Body of pancreas (tissue), 4 donors: ENCODE measurements at regions not wholly inside any gene's neighbourhood (a gene's known extent, or its start where the extent isn't known, plus 50 kb on each side); places are given as distances from the start of the nearest gene placed in this dataset.

ENCODE experiments used
- ATAC-seq: fragments of 150-250 bp; one replicate; pipeline ENCODE4 v1.9.1; 2016
- DNase-seq, 4 donors: peaks; one replicate each; pipeline ENCODE4 v3.0.0-alpha.2; 2019
- H3K27ac ChIP-seq, 4 donors: fragments of 200-600 bp; sonication (generic); 1 replicate in 3 of 4; 2 replicates in 1 of 4; pipeline versions ENCODE4 v1.5.1 to v1.6.1; 2016 to 2019; ENCODE audit warnings: mild to moderate bottlenecking in 1 of 4, mixed read lengths in 1 of 4, moderate library complexity in 1 of 4
- H3K27me3 ChIP-seq, 2 donors: fragments of 200-600 bp; sonication (generic); one replicate each; pipeline ENCODE4 v1.6.0; 2016; ENCODE audit warnings: mild to moderate bottlenecking in 1 of 2
- H3K36me3 ChIP-seq, 2 donors: fragments of 200-600 bp; sonication (generic); replicated peaks in 1 of 2; 2 replicates each; pipeline ENCODE4 v1.5.1; 2016; ENCODE audit warnings: low read depth in 2 of 2; ENCODE audit not compliant: insufficient read depth in 1 of 2
- H3K4me1 ChIP-seq: fragments of 200-600 bp; sonication (generic); one replicate; pipeline ENCODE4 v1.6.0; 2016
- H3K4me3 ChIP-seq, 2 donors: fragments of 200-600 bp; sonication (generic); 1 replicate in 1 of 2; 2 replicates in 1 of 2; pipeline ENCODE4 v1.5.1; 2016 to 2019
- H3K9me3 ChIP-seq, 3 donors: fragments of 200-600 bp; sonication (generic); 1 replicate in 2 of 3; 2 replicates in 1 of 3; pipeline ENCODE4 v1.5.1; 2016
- POLR2A ChIP-seq, 3 donors: fragments of 450-650 bp; IDR thresholded peaks; one replicate each; pipeline ENCODE4 v1.6.1; 2016; ENCODE audit warnings: antibody characterized with exemption in 3 of 3, mild to moderate bottlenecking in 2 of 3
- WGBS, 2 donors: methylation state at CpG; one replicate each; pipeline ENCODE4 v1.1.5; 2017; 5-methylcytosine and 5-hydroxymethylcytosine counted together
- intact Hi-C: fragments of 100-400 bp; cut with DNase I; formaldehyde crosslinking; loops from one replicate; pipeline ENCODE4 v1.15.1; 2023
- TF ChIP-seq, protein P1 (sequence below), 7 experiments: fragments of 450-650 bp in 4 of 7; fragments of 200-600 bp in 3 of 7; sonication (generic) in 3 of 7; IDR thresholded peaks; one replicate each; pipeline ENCODE4 v1.5.1; 2016 to 2019; ENCODE audit warnings: antibody characterized with exemption in 7 of 7

DNA sequence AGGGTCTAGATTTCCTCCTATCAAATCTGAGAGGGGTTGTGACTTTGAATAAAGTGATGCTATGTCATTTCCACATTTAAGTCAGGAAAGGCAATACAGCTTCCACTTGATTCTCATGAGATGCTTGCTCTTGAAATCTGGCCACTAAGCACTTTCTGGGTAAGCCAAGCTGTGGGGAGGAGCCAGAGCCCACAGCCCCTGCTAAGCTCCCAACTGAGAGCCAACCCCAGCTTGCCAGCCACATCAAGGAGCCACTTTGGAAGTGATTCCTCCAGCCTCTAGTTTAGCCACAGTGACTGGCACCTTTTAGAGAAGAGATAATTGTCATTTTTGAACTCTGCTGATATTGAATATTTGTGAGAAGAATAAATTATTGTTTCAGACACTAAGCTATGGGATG, 1441.5 kb upstream of the IGFBP7 start:
- no peaks in the 10 kb centered on the region for H3K27me3 ChIP-seq
- no peaks in the 10 kb centered on the region for H3K4me1 ChIP-seq
- ATAC-seq (no peak), DNase-seq (no peak)
- H3K36me3 ChIP-seq, result no peaks in the 10 kb centered on the region
- intact Hi-C loops, result no loop called here
- H3K4me3 ChIP-seq, result no peak overlapping the region
- no peaks in the 10 kb centered on the region for H3K9me3 ChIP-seq
- no peak overlapping the region for H3K27ac ChIP-seq
- TF ChIP-seq POLR2A (IDR thresholded peaks at IDR 0.05), result no peak
- TF ChIP-seq, protein P1, sequence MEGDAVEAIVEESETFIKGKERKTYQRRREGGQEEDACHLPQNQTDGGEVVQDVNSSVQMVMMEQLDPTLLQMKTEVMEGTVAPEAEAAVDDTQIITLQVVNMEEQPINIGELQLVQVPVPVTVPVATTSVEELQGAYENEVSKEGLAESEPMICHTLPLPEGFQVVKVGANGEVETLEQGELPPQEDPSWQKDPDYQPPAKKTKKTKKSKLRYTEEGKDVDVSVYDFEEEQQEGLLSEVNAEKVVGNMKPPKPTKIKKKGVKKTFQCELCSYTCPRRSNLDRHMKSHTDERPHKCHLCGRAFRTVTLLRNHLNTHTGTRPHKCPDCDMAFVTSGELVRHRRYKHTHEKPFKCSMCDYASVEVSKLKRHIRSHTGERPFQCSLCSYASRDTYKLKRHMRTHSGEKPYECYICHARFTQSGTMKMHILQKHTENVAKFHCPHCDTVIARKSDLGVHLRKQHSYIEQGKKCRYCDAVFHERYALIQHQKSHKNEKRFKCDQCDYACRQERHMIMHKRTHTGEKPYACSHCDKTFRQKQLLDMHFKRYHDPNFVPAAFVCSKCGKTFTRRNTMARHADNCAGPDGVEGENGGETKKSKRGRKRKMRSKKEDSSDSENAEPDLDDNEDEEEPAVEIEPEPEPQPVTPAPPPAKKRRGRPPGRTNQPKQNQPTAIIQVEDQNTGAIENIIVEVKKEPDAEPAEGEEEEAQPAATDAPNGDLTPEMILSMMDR (IDR thresholded peaks at IDR 0.05), result no peak

DNA sequence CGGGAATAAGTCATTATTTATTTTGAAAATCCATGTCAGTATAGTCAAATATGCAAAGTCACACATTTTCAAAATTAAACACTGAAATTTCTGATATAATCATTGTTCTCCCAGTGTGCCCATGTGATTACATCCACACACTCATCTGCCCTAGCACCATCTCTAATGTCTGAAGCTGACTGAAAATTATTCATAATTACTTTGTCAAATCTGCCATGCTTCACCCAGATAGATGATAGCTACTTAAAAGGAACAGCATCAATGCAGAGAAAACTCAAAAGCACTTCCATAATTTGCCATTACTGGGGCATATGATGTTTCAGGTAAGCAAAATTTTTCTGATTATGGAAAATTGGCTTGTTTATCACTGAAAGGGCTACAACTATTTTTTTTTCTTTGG, 1433.3 kb upstream of the IGFBP7 start:
- 43 to 55% methylated on average over 1 of the region's 1 CpG for WGBS, 2 donors
- H3K27me3 ChIP-seq, result no peaks in the 10 kb centered on the region
- H3K4me1 ChIP-seq, result no peaks in the 10 kb centered on the region
- no peak for TF ChIP-seq POLR2A (IDR thresholded peaks at IDR 0.05)
- TF ChIP-seq, protein P1 (IDR thresholded peaks at IDR 0.05), result no peak
- no peak overlapping the region for H3K27ac ChIP-seq
- ATAC-seq, result no peak
- H3K9me3 ChIP-seq, result no peaks in the 10 kb centered on the region
- no peak for DNase-seq
- H3K4me3 ChIP-seq, result no peak overlapping the region
- H3K36me3 ChIP-seq, result no peaks in the 10 kb centered on the region
- intact Hi-C loops, result no loop called here

DNA sequence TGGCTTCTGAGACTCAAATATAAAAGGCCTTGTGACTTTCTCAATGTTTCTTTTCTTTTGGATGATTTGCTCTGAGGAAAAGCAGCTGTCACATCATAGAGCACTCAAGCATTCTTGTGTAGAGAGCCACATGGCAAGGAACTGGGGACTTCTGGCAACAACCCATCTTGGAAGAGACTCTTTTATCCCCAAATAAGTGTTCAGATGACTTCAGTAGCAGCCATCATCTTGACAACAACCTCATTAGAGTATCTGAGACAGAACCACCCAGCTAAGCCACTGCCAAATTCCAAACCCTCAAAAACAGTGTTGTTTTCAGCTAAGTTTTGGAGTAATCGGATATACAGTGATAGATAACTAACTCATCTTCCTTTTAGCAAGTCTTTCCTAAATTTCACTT, 1431.7 kb upstream of the IGFBP7 start:
- no peaks in the 10 kb centered on the region for H3K36me3 ChIP-seq
- TF ChIP-seq POLR2A (IDR thresholded peaks at IDR 0.05), result no peak
- TF ChIP-seq, protein P1 (IDR thresholded peaks at IDR 0.05), result no peak
- no peak overlapping the region for H3K27ac ChIP-seq
- WGBS, 2 donors, result 65 to 68% methylated on average over 1 of the region's 1 CpG
- no peak for DNase-seq
- H3K27me3 ChIP-seq, result no peaks in the 10 kb centered on the region
- no peaks in the 10 kb centered on the region for H3K4me1 ChIP-seq
- no peak overlapping the region for H3K4me3 ChIP-seq
- no peak for ATAC-seq
- H3K9me3 ChIP-seq, result no peaks in the 10 kb centered on the region
- intact Hi-C loops, result no loop called here

DNA sequence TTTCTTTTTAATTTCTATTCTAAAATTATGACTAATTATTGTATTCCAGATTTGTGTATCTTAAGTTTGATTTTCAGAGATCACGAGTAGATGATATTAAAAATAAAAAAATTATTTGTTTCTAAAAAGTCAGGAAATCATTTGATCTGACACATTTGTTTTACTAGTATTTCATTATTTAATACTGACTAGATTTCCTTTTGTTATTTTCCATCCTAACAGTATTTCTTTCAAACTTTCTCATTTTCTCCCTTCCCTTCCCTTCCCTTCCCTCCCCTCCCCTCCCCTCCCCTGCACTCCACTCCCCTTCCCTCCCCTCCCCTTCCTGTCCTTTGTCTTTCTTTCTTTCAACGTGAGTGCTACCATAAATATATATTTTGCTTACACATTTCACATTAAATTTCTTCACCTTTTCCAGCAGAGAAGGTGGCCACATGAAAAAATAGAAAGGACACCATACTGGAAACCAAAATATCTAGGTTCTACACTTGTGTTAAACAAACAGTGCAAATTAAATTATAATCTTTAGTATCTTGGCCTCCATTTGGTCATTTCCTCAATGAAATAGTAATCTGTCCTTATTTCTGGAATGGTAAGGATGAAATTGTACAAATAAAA, 1412.7 kb upstream of the IGFBP7 start:
- no peaks in the 10 kb centered on the region for H3K36me3 ChIP-seq
- WGBS, 2 donors, result 47 to 73% methylated on average over 2 of the region's 2 CpGs
- ATAC-seq (no peak), DNase-seq (no peak)
- TF ChIP-seq, protein P1 (IDR thresholded peaks at IDR 0.05), result no peak
- no peak for TF ChIP-seq POLR2A (IDR thresholded peaks at IDR 0.05)
- no peaks in the 10 kb centered on the region for H3K4me1 ChIP-seq
- H3K27me3 ChIP-seq, result no peaks in the 10 kb centered on the region
- H3K27ac ChIP-seq, result no peak overlapping the region
- no peak overlapping the region for H3K4me3 ChIP-seq
- no peaks in the 10 kb centered on the region for H3K9me3 ChIP-seq
- intact Hi-C loops, result no loop called here

DNA sequence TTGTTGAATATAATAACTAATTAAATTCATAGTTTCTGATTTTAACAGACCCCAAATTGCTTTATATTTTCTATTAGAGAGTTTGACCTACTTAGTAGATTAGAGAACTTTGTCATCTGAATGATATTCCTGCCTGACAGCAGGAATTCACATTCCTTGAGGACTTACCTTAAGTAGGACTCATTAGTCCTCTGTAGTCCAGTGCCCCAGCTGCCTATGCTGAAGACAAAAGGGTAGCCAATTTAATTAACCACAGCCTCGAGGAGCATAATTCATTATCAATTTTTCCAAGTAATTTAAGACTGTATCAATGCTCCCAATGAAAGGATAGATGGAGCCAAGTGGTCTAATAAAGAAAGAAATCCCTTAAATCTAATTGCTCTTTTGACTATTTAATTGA, 1405.0 kb upstream of the IGFBP7 start:
- intact Hi-C loops, result no loop called here
- Histone ChIP-seq H3K4me3 (no peak overlapping the region), H3K4me1 (peaks cover 9% of the 10 kb centered on the region), H3K27me3 (no peaks in the 10 kb centered on the region), H3K36me3 (no peaks in the 10 kb centered on the region), H3K9me3 (no peaks in the 10 kb centered on the region), H3K27ac (no peak overlapping the region)
- 30 to 32% methylated on average over 1 of the region's 1 CpG for WGBS, 2 donors
- DNase-seq, result no peak
- ATAC-seq, result no peak
- TF ChIP-seq POLR2A (IDR thresholded peaks at IDR 0.05), result no peak
- TF ChIP-seq, protein P1 (IDR thresholded peaks at IDR 0.05), result no peak
